Fibroblast of pulmonary artery (primary cell): ENCODE measurements at regions not wholly inside any gene's neighbourhood (a gene's known extent, or its start where the extent isn't known, plus 50 kb on each side); places are given as distances from the start of the nearest gene placed in this dataset.

Source experiments
- DNase-seq: peaks from one replicate; pipeline ENCODE4 v3.0.0-alpha.2; 2010; ENCODE audit warnings: low read depth
- H3K4me3 ChIP-seq: replicated peaks from 2 replicates; pipeline ENCODE4 v1.5.1; 2011; ENCODE audit warnings: low read depth, mild to moderate bottlenecking, control low read depth, low read length, moderate library complexity
- CTCF ChIP-seq: IDR thresholded peaks from 2 replicates; pipeline ENCODE4 v1.5.1; 2011; ENCODE audit warnings: mild to moderate bottlenecking, control low read depth, low read length, inconsistent platforms; ENCODE audit errors: missing control alignments

DNA sequence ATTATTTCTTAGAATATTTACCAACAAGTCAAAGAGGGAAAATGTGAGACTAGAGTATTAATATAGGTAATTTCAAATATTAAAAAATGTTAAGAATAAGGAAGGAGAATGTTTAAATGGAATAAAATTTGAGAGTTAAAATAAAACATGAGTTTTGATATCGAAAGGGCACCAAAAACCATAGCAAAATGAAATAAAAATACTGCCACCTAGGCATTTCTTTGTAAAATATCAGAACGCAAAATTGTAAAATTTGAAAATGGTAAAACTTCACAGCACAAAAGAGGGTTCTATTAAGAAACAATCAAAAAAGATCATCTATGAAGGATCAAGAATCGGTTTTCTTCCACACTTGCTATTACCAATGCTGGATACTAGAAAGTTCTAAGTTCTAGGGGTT, 418.3 kb downstream of the TAF11L14 start:
- H3K4me3 ChIP-seq, result no peak overlapping the region
- no peak for DNase-seq
- no peak for TF ChIP-seq CTCF

DNA sequence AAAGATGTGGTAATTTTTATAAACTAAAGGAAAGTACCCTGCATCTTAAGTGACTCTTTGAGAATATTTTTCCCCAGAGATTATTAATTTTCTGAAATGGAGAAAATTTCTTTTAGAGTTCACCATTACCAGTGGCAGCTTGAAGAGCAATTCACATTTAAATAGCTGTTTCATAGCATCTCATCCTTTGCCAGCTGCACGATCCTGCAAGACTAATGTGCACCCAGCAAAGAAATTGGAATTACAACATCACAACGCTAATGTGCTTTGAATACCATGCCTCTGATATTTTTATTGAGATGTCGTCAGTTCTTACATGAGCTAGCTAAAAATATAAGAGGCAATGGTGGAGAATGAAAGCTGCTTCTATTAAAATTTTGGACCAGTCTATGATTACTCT, 423.5 kb downstream of the TAF11L14 start:
- DNase-seq, result no peak
- no peak for TF ChIP-seq CTCF
- H3K4me3 ChIP-seq, result no peak overlapping the region

GRCh38 chr5:18067615-18068014, 433.4 kb downstream of the TAF11L14 start:
- no peak for TF ChIP-seq CTCF
- no peak overlapping the region for H3K4me3 ChIP-seq
- DNase-seq, result no peak

- DNase-seq, result no peak
- no peak overlapping the region for H3K4me3 ChIP-seq
- no peak for TF ChIP-seq CTCF
These were observed 434.6 kb downstream of the TAF11L14 start for GRCh38 chr5:18068826-18069225.

GRCh38 chr5:18069790-18070189, 435.5 kb downstream of the TAF11L14 start:
- TF ChIP-seq CTCF, result no peak
- no peak overlapping the region for H3K4me3 ChIP-seq
- DNase-seq, result no peak

- no peak overlapping the region for H3K4me3 ChIP-seq
- DNase-seq, result no peak
- no peak for TF ChIP-seq CTCF
These were observed 438.3 kb downstream of the TAF11L14 start for GRCh38 chr5:18072600-18072999.

DNA sequence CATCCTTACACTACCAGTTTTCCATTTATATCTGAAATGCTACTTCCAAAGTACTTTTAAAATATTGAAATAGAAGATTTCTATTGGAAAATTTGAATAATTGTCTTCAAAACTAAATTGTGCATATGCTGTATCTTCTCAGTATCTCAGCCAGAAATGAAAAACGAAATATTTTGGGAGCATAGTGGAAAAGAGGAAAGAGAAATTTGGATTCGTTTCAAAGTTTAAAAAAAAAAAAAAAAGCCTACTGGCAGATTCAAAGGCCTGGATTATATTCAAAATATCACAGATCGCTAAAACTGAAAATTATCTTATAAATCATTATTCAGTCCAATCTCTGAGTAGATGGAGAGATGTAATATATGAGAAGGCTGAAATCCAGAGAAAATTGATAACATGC, 440.7 kb downstream of the TAF11L14 start:
- no peak for DNase-seq
- TF ChIP-seq CTCF, result no peak
- H3K4me3 ChIP-seq, result no peak overlapping the region
